H9 (cell line): ENCODE measurements at regions not wholly inside any gene's neighbourhood (a gene's known extent, or its start where the extent isn't known, plus 50 kb on each side); places are given as distances from the start of the nearest gene placed in this dataset.

ENCODE experiments used
- DNase-seq: peaks from one replicate; pipeline ENCODE4 v3.0.0-alpha.2; 2017
- H2AFZ ChIP-seq: one replicate; pipeline ENCODE4 v1.6.1; 2013; ENCODE audit warnings: mild to moderate bottlenecking, low read length, control low read depth, moderate library complexity
- H2AK5ac ChIP-seq: 2 replicates; pipeline ENCODE4 v1.6.1; 2013; ENCODE audit warnings: low read length, control low read depth, mixed read lengths; ENCODE audit not compliant: insufficient read length
- H2BK120ac ChIP-seq: one replicate; pipeline ENCODE4 v1.6.1; 2013; ENCODE audit warnings: low read depth, mild to moderate bottlenecking, low read length, control low read depth, inconsistent platforms; ENCODE audit not compliant: poor library complexity, severe bottlenecking
- H2BK12ac ChIP-seq: 2 replicates; pipeline ENCODE4 v1.6.1; 2013; ENCODE audit warnings: low read length, control low read depth, mixed read lengths, low read depth; ENCODE audit not compliant: insufficient read length
- H2BK15ac ChIP-seq: 2 replicates; pipeline ENCODE4 v1.6.1; 2013; ENCODE audit warnings: low read depth, low read length, control low read depth
- H2BK20ac ChIP-seq: one replicate; pipeline ENCODE4 v1.6.1; 2013; ENCODE audit warnings: low read depth, mild to moderate bottlenecking, low read length, control low read depth, inconsistent platforms; ENCODE audit not compliant: poor library complexity, severe bottlenecking
- H2BK5ac ChIP-seq: 2 replicates; pipeline ENCODE4 v1.6.1; 2013; ENCODE audit warnings: low read length, control low read depth, mixed read lengths; ENCODE audit not compliant: insufficient read length
- H3K14ac ChIP-seq: 2 replicates; pipeline ENCODE4 v1.6.1; 2013; ENCODE audit warnings: low read length, control low read depth; ENCODE audit not compliant: insufficient read depth
- H3K18ac ChIP-seq: 2 replicates; pipeline ENCODE4 v1.6.1; 2013; ENCODE audit warnings: low read depth, mild to moderate bottlenecking, mixed read lengths, low read length, control low read depth; ENCODE audit not compliant: insufficient read length
- H3K23ac ChIP-seq: 2 replicates; pipeline ENCODE4 v1.6.1; 2013; ENCODE audit warnings: low read length, control low read depth, mixed read lengths, low read depth; ENCODE audit not compliant: insufficient read length
- H3K23me2 ChIP-seq: 2 replicates; pipeline ENCODE4 v1.6.1; 2013; ENCODE audit warnings: low read depth, mild to moderate bottlenecking, mixed read lengths, low read length, control low read depth; ENCODE audit not compliant: insufficient read length, poor library complexity, severe bottlenecking
- H3K27ac ChIP-seq: 2 replicates; pipeline ENCODE4 v1.5.1; 2013; ENCODE audit warnings: low read length, control low read depth, mixed read lengths, low read depth; ENCODE audit not compliant: insufficient read length
- H3K27me3 ChIP-seq: 2 replicates; pipeline ENCODE4 v1.6.1; 2013; ENCODE audit warnings: low read length, control low read depth, inconsistent platforms; ENCODE audit not compliant: insufficient read depth
- H3K4ac ChIP-seq: 2 replicates; pipeline ENCODE4 v1.6.1; 2013; ENCODE audit warnings: low read depth, mild to moderate bottlenecking, control low read depth, inconsistent platforms, low read length, moderate library complexity
- H3K4me1 ChIP-seq: 2 replicates; pipeline ENCODE4 v1.6.1; 2013; ENCODE audit warnings: low read length, control low read depth, inconsistent platforms; ENCODE audit not compliant: insufficient read depth
- H3K4me2 ChIP-seq: 2 replicates; pipeline ENCODE4 v1.6.1; 2013; ENCODE audit warnings: low read length, control low read depth, mixed read lengths; ENCODE audit not compliant: insufficient read length, insufficient read depth
- H3K56ac ChIP-seq: 2 replicates; pipeline ENCODE4 v1.6.1; 2013; ENCODE audit warnings: low read depth, mild to moderate bottlenecking, mixed read lengths, low read length, control low read depth; ENCODE audit not compliant: insufficient read length
- H3K79me1 ChIP-seq: 2 replicates; pipeline ENCODE4 v1.6.1; 2013; ENCODE audit warnings: low read depth, mild to moderate bottlenecking, moderate library complexity, low read length, control low read depth, inconsistent platforms; ENCODE audit not compliant: insufficient read depth, poor library complexity, severe bottlenecking
- H3K79me2 ChIP-seq: 2 replicates; pipeline ENCODE4 v1.6.1; 2013; ENCODE audit warnings: low read length, control low read depth, inconsistent platforms; ENCODE audit not compliant: insufficient read depth
- H3K9ac ChIP-seq: 2 replicates; pipeline ENCODE4 v1.6.1; 2013; ENCODE audit warnings: low read length, control low read depth, mixed read lengths; ENCODE audit not compliant: insufficient read length; ENCODE audit errors: extremely low read depth
- H3K9me3 ChIP-seq: one replicate; pipeline ENCODE4 v1.6.1; 2013; ENCODE audit warnings: low read depth, low read length, inconsistent platforms; ENCODE audit not compliant: control insufficient read depth
- H3T11ph ChIP-seq: one replicate; pipeline ENCODE4 v1.6.1; 2013; ENCODE audit warnings: mild to moderate bottlenecking, low read length, control low read depth, inconsistent platforms
- H4K20me1 ChIP-seq: one replicate; pipeline ENCODE4 v1.6.1; 2013; ENCODE audit not compliant: control insufficient read depth, insufficient read length, insufficient read depth
- H4K5ac ChIP-seq: 2 replicates; pipeline ENCODE4 v1.6.1; 2013; ENCODE audit warnings: low read depth, mild to moderate bottlenecking, mixed read lengths, low read length, control low read depth; ENCODE audit not compliant: insufficient read length
- H4K8ac ChIP-seq: replicated peaks from 2 replicates; pipeline ENCODE4 v1.6.1; 2013; ENCODE audit warnings: low read length, control low read depth, mixed read lengths, low read depth; ENCODE audit not compliant: insufficient read length
- H4K91ac ChIP-seq: 2 replicates; pipeline ENCODE4 v1.6.1; 2013; ENCODE audit warnings: low read depth, mild to moderate bottlenecking, moderate library complexity, mixed read lengths, low read length, control low read depth; ENCODE audit not compliant: insufficient read length
- H3K27ac Mint-ChIP-seq, 3 experiments: 2 replicates in 2 of 3; 3 replicates in 1 of 3; pipeline ENCODE4 v1.8.0; 2020 to 2021; ENCODE audit warnings: mixed read lengths in 3 of 3, mild to moderate bottlenecking in 1 of 3, moderate library complexity in 1 of 3
- H3K27me3 Mint-ChIP-seq: 2 replicates; pipeline ENCODE4 v1.8.0; 2021; ENCODE audit warnings: low read depth, mild to moderate bottlenecking, moderate library complexity, mixed read lengths
- H3K36me3 Mint-ChIP-seq, 3 experiments: 2 replicates in 2 of 3; 3 replicates in 1 of 3; pipeline ENCODE4 v1.8.0; 2020 to 2021; ENCODE audit warnings: low read depth in 3 of 3, mixed read lengths in 3 of 3; ENCODE audit not compliant: insufficient read depth in 1 of 3
- H3K4me1 Mint-ChIP-seq, 2 experiments: 2 replicates each; pipeline ENCODE4 v1.8.0; 2020; ENCODE audit warnings: mixed read lengths in 2 of 2
- H3K4me3 Mint-ChIP-seq, 2 experiments: 2 replicates in 1 of 2; 3 replicates in 1 of 2; pipeline ENCODE4 v1.8.0; 2020 to 2021; ENCODE audit warnings: mild to moderate bottlenecking in 2 of 2, mixed read lengths in 2 of 2, moderate library complexity in 1 of 2
- H3K9me3 Mint-ChIP-seq, 2 experiments: 2 replicates in 1 of 2; 3 replicates in 1 of 2; pipeline ENCODE4 v1.8.0; 2020; ENCODE audit warnings: mild to moderate bottlenecking in 2 of 2, mixed read lengths in 2 of 2, moderate library complexity in 1 of 2
- CTCF ChIP-seq: fragments of 200-600 bp; sonication (generic); conservative IDR thresholded peaks from 3 replicates; pipeline ENCODE4 v1.8.0; 2021; ENCODE audit warnings: antibody characterized with exemption, mild to moderate bottlenecking
- WGBS: extraction: QIAGEN DNeasy Blood & Tissue Kit; methylation state at CpG from one replicate; pipeline ENCODE4 v1.1.7; 2013; ENCODE audit warnings: missing lambda C conversion rate, low lambda C conversion rate, mixed read lengths; ENCODE audit not compliant: insufficient read length; ENCODE audit errors: extremely low coverage; 5-methylcytosine and 5-hydroxymethylcytosine counted together

- H3K27me3 ChIP-seq = no peaks in the 10 kb centered on the region; the same call in 1 of the 2 replicates
- H4K5ac ChIP-seq = no peak overlapping the region
- peaks cover 7 to 10% of the 10 kb centered on the region in 2 experiments; a peak in 3 of 4 replicates for H3K4me1 Mint-ChIP-seq
- peaks cover 14% of the 10 kb centered on the region for H3K27me3 Mint-ChIP-seq
- WGBS = no CpG with 5 or more reads among the region's 5 CpGs
- H2AFZ ChIP-seq = no peak overlapping the region
- no peak overlapping the region for H3K9ac ChIP-seq
- no peaks in the 10 kb centered on the region for H3K9me3 Mint-ChIP-seq
- H3K4me1 ChIP-seq = no peaks in the 10 kb centered on the region
- H3K23me2 ChIP-seq = no peaks in the 10 kb centered on the region
- no peak overlapping the region for H3K4ac ChIP-seq
- no peak overlapping the region for H3K14ac ChIP-seq
- H3K4me3 Mint-ChIP-seq = no peak overlapping the region
- no peak overlapping the region for H2BK5ac ChIP-seq
- H3K23ac ChIP-seq = no peak overlapping the region
- no peak overlapping the region for H4K91ac ChIP-seq
- no peak overlapping the region for H3K27ac Mint-ChIP-seq
- H3K27ac ChIP-seq = no peak overlapping the region
- DNase-seq = no peak
- no peak overlapping the region for H2BK15ac ChIP-seq
- no peak overlapping the region for H2BK120ac ChIP-seq
- no peak overlapping the region for H3T11ph ChIP-seq
- no peak overlapping the region for H2BK20ac ChIP-seq
- H3K36me3 Mint-ChIP-seq = no peaks in the 10 kb centered on the region
- no peak overlapping the region for H3K56ac ChIP-seq
- no peak for TF ChIP-seq CTCF
- no peak overlapping the region for H3K18ac ChIP-seq
- no peaks in the 10 kb centered on the region for H3K79me1 ChIP-seq
- no peak overlapping the region for H3K4me2 ChIP-seq
- H2BK12ac ChIP-seq = no peak overlapping the region
- H4K20me1 ChIP-seq = no peaks in the 10 kb centered on the region
- no peak overlapping the region for H2AK5ac ChIP-seq
- no peaks in the 10 kb centered on the region for H3K9me3 ChIP-seq
- no peaks in the 10 kb centered on the region for H3K79me2 ChIP-seq
- H4K8ac ChIP-seq = no peak overlapping the region
Measured at GRCh38 chr5:154625031-154625430, 130.1 kb upstream of the LARP1 start.
